ENCODE measurements at regions not wholly inside any gene's neighbourhood (a gene's known extent, or its start where the extent isn't known, plus 50 kb on each side); places are given as distances from the start of the nearest gene placed in this dataset.

DNA sequence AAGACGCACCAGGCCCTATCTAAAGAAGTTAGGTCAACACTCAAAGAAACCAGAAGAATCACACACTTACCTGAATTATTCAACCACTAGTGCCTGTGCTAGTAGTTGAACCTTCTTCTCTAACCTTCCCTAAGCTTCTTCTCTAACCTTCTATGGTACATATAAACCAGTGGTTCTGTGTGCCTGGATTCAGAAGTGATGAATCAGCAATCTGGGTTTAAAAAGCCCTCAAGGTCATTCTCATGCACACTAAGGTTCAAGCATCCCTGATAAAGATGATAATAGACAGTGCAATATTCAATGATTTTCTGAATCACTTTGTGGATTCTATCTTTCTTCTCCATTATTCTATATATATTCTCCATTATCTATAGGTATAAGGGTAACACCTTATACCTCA, 271.4 kb upstream of the TBX18 start:
- no peaks in the 10 kb centered on the region for H3K79me2 ChIP-seq (ENCODE audit: insufficient read depth, low read length)
- no peaks in the 10 kb centered on the region for H3K36me3 ChIP-seq (ENCODE audit: insufficient read depth, low read length)
- TF ChIP-seq, protein P1, sequence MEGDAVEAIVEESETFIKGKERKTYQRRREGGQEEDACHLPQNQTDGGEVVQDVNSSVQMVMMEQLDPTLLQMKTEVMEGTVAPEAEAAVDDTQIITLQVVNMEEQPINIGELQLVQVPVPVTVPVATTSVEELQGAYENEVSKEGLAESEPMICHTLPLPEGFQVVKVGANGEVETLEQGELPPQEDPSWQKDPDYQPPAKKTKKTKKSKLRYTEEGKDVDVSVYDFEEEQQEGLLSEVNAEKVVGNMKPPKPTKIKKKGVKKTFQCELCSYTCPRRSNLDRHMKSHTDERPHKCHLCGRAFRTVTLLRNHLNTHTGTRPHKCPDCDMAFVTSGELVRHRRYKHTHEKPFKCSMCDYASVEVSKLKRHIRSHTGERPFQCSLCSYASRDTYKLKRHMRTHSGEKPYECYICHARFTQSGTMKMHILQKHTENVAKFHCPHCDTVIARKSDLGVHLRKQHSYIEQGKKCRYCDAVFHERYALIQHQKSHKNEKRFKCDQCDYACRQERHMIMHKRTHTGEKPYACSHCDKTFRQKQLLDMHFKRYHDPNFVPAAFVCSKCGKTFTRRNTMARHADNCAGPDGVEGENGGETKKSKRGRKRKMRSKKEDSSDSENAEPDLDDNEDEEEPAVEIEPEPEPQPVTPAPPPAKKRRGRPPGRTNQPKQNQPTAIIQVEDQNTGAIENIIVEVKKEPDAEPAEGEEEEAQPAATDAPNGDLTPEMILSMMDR (IDR thresholded peaks at IDR 0.05; ENCODE audit: insufficient read depth, low read depth, low read length) = no peak
- no peak for TF ChIP-seq EZH2 (IDR thresholded peaks at IDR 0.05; ENCODE audit: insufficient read depth, low read length)
- no peak overlapping the region for H3K27ac ChIP-seq (ENCODE audit: low read depth, low read length)
- H3K4me2 ChIP-seq (ENCODE audit: low read length) = no peak overlapping the region
- no peaks in the 10 kb centered on the region for H3K27me3 ChIP-seq (ENCODE audit: insufficient read depth, low read length)
- peaks cover 9% of the 10 kb centered on the region for H3K9me3 Mint-ChIP-seq (ENCODE audit: unreplicated experiment)
- H3K4me1 ChIP-seq (ENCODE audit: insufficient read depth, low read length) = no peaks in the 10 kb centered on the region
- H3K36me3 Mint-ChIP-seq (ENCODE audit: low read depth, unreplicated experiment) = no peaks in the 10 kb centered on the region
- H3K27me3 Mint-ChIP-seq (ENCODE audit: low read depth, unreplicated experiment) = no peaks in the 10 kb centered on the region
- H3K4me3 Mint-ChIP-seq (ENCODE audit: unreplicated experiment) = no peak overlapping the region
- no peak overlapping the region for H3K27ac Mint-ChIP-seq (ENCODE audit: unreplicated experiment)
- no peak overlapping the region for H3K9ac ChIP-seq (ENCODE audit: low read length)
- FAIRE-seq (no peak), DNase-seq (ENCODE audit: low read depth) (no peak)
- H3K4me3 ChIP-seq (ENCODE audit: insufficient read depth, low read depth, low read length) = no peak overlapping the region
- H3K4me1 Mint-ChIP-seq (ENCODE audit: low read depth, unreplicated experiment) = no peaks in the 10 kb centered on the region
- peaks cover 8% of the 10 kb centered on the region for H3K9me3 ChIP-seq (ENCODE audit: insufficient read depth, low read depth, low read length)
- no peak overlapping the region for H2AFZ ChIP-seq (ENCODE audit: low read depth, low read length)
- no peaks in the 10 kb centered on the region for H4K20me1 ChIP-seq (ENCODE audit: insufficient read depth, low read length)

DNA sequence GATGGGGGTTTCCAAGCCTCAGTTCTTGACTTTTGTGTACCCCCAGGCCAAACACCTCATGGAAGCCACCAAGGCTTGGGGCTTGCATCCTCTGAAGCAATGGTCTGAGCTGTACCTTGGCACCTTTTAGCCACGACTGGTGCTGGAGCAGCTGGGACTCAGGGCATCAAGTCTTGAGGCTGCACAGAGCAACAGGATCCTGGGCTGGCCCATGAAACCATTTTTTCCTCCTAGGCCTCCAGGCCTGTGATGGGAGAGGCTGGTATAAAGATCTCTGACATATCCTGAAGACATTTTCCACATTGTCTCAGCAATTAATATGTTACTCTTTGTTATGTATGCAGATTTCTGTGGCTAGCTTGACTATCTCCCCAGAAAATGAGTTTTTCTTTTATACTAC, 269.1 kb upstream of the TBX18 start:
- H3K4me1 Mint-ChIP-seq (ENCODE audit: low read depth, unreplicated experiment) = no peaks in the 10 kb centered on the region
- no peak for TF ChIP-seq EZH2 (IDR thresholded peaks at IDR 0.05; ENCODE audit: insufficient read depth, low read length)
- TF ChIP-seq, protein P1 (IDR thresholded peaks at IDR 0.05; ENCODE audit: insufficient read depth, low read depth, low read length) = no peak
- no peak for DNase-seq (ENCODE audit: low read depth)
- Histone ChIP-seq H3K9me3 (ENCODE audit: insufficient read depth, low read depth, low read length) (peaks cover 8% of the 10 kb centered on the region), H2AFZ (ENCODE audit: low read depth, low read length) (no peak overlapping the region), H3K9ac (ENCODE audit: low read length) (no peak overlapping the region), H3K4me3 (ENCODE audit: insufficient read depth, low read depth, low read length) (no peak overlapping the region), H3K27ac (ENCODE audit: low read depth, low read length) (no peak overlapping the region), H3K4me2 (ENCODE audit: low read length) (no peak overlapping the region), H3K4me1 (ENCODE audit: insufficient read depth, low read length) (no peaks in the 10 kb centered on the region), H3K27me3 (ENCODE audit: insufficient read depth, low read length) (no peaks in the 10 kb centered on the region), H3K36me3 (ENCODE audit: insufficient read depth, low read length) (no peaks in the 10 kb centered on the region), H3K79me2 (ENCODE audit: insufficient read depth, low read length) (no peaks in the 10 kb centered on the region), H4K20me1 (ENCODE audit: insufficient read depth, low read length) (no peaks in the 10 kb centered on the region)
- no peak for FAIRE-seq
- H3K4me3 Mint-ChIP-seq (ENCODE audit: unreplicated experiment) = no peak overlapping the region
- H3K9me3 Mint-ChIP-seq (ENCODE audit: unreplicated experiment) = peaks cover 9% of the 10 kb centered on the region
- no peaks in the 10 kb centered on the region for H3K36me3 Mint-ChIP-seq (ENCODE audit: low read depth, unreplicated experiment)
- H3K27me3 Mint-ChIP-seq (ENCODE audit: low read depth, unreplicated experiment) = no peaks in the 10 kb centered on the region
- H3K27ac Mint-ChIP-seq (ENCODE audit: unreplicated experiment) = no peak overlapping the region

DNA sequence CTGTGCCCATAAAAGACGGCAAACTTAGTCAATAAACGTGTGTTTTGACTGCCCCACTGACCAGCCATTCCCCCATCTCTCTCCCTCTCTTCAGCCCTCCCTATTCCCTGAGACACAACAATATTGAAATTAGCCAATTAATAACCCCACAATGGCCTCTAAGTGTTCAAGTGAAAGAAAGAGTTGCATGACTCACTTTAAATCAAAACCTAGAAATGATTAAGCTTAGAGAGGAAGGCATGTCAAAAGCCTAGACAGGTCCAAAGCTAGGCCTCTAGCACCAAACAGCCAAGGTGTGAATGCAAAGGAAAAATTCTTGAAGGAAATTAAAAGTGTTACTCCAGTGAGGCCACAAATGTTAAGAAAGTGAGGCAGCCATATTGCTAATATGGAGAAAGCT, 261.6 kb upstream of the TBX18 start:
- H3K9me3 ChIP-seq (ENCODE audit: insufficient read depth, low read depth, low read length) = no peaks in the 10 kb centered on the region
- Mint-ChIP-seq H3K4me1 (ENCODE audit: low read depth, unreplicated experiment) (no peaks in the 10 kb centered on the region), H3K9me3 (ENCODE audit: unreplicated experiment) (no peaks in the 10 kb centered on the region), H3K4me3 (ENCODE audit: unreplicated experiment) (no peak overlapping the region), H3K36me3 (ENCODE audit: low read depth, unreplicated experiment) (no peaks in the 10 kb centered on the region), H3K27me3 (ENCODE audit: low read depth, unreplicated experiment) (peaks cover 3% of the 10 kb centered on the region), H3K27ac (ENCODE audit: unreplicated experiment) (no peak overlapping the region)
- H2AFZ ChIP-seq (ENCODE audit: low read depth, low read length) = no peak overlapping the region
- H3K79me2 ChIP-seq (ENCODE audit: insufficient read depth, low read length) = no peaks in the 10 kb centered on the region
- H3K27me3 ChIP-seq (ENCODE audit: insufficient read depth, low read length) = no peaks in the 10 kb centered on the region
- no peaks in the 10 kb centered on the region for H3K4me1 ChIP-seq (ENCODE audit: insufficient read depth, low read length)
- H3K27ac ChIP-seq (ENCODE audit: low read depth, low read length) = no peak overlapping the region
- FAIRE-seq (no peak), DNase-seq (ENCODE audit: low read depth) (no peak)
- no peak overlapping the region for H3K4me2 ChIP-seq (ENCODE audit: low read length)
- no peak overlapping the region for H3K9ac ChIP-seq (ENCODE audit: low read length)
- H4K20me1 ChIP-seq (ENCODE audit: insufficient read depth, low read length) = no peaks in the 10 kb centered on the region
- no peaks in the 10 kb centered on the region for H3K36me3 ChIP-seq (ENCODE audit: insufficient read depth, low read length)
- no peak overlapping the region for H3K4me3 ChIP-seq (ENCODE audit: insufficient read depth, low read depth, low read length)
- TF ChIP-seq, protein P1 (IDR thresholded peaks at IDR 0.05; ENCODE audit: insufficient read depth, low read depth, low read length) = no peak
- no peak for TF ChIP-seq EZH2 (IDR thresholded peaks at IDR 0.05; ENCODE audit: insufficient read depth, low read length)
